ENCODE measurements at regions not wholly inside any gene's neighbourhood (a gene's known extent, or its start where the extent isn't known, plus 50 kb on each side); places are given as distances from the start of the nearest gene placed in this dataset.

- TF ChIP-seq POLR2A (IDR thresholded peaks at IDR 0.05) = no peak
- TF ChIP-seq CTCF (IDR thresholded peaks at IDR 0.05) = no peak
- H3K4me3 ChIP-seq (ENCODE audit: low read depth, poor library complexity, severe bottlenecking) = no peak overlapping the region
- intact Hi-C loops (cut with DNase I; ENCODE audit: low total_unique reads) = no loop called here
- no peak for DNase-seq (ENCODE audit: low spot score in 2 of 2)
- 86 to 89% methylated on average over 4 of the region's 4 CpGs for WGBS, 2 donors
Measured at GRCh38 chr4:60945641-60946040, 254.5 kb upstream of the ADGRL3 start.

- TF ChIP-seq CTCF (IDR thresholded peaks at IDR 0.05) (no peak), POLR2A (IDR thresholded peaks at IDR 0.05) (no peak)
- H3K4me3 ChIP-seq (ENCODE audit: low read depth, poor library complexity, severe bottlenecking) = no peak overlapping the region
- WGBS, 2 donors = 68 to 86% methylated on average over 1 of the region's 1 CpG
- intact Hi-C loops (cut with DNase I; ENCODE audit: low total_unique reads) = no loop called here
- no peak for DNase-seq (ENCODE audit: low spot score in 2 of 2)
Measured at GRCh38 chr4:60948008-60948407, 252.1 kb upstream of the ADGRL3 start.

- DNase-seq (ENCODE audit: low spot score in 2 of 2) = no peak
- WGBS, 2 donors = 75 to 78% methylated on average over 2 of the region's 2 CpGs
- intact Hi-C loops (cut with DNase I; ENCODE audit: low total_unique reads) = no loop called here
- H3K4me3 ChIP-seq (ENCODE audit: low read depth, poor library complexity, severe bottlenecking) = no peak overlapping the region
- TF ChIP-seq CTCF (IDR thresholded peaks at IDR 0.05) (no peak), POLR2A (IDR thresholded peaks at IDR 0.05) (no peak)
Measured at GRCh38 chr4:60952921-60953320, 247.2 kb upstream of the ADGRL3 start.

- no peak for DNase-seq (ENCODE audit: low spot score in 2 of 2)
- no peak overlapping the region for H3K4me3 ChIP-seq (ENCODE audit: low read depth, poor library complexity, severe bottlenecking)
- intact Hi-C loops (cut with DNase I; ENCODE audit: low total_unique reads) = no loop called here
- 60 to 67% methylated on average over 4 of the region's 4 CpGs for WGBS, 2 donors
- TF ChIP-seq CTCF (IDR thresholded peaks at IDR 0.05) (no peak), POLR2A (IDR thresholded peaks at IDR 0.05) (no peak)
Measured at GRCh38 chr4:60953826-60954225, 246.3 kb upstream of the ADGRL3 start.

- intact Hi-C loops (cut with DNase I; ENCODE audit: low total_unique reads) = no loop called here
- TF ChIP-seq CTCF (IDR thresholded peaks at IDR 0.05) = no peak
- no peak for DNase-seq (ENCODE audit: low spot score in 2 of 2)
- no peak overlapping the region for H3K4me3 ChIP-seq (ENCODE audit: low read depth, poor library complexity, severe bottlenecking)
- 83 to 90% methylated on average over 5 of the region's 5 CpGs for WGBS, 2 donors
Measured at GRCh38 chr4:60962286-60962685, 237.8 kb upstream of the ADGRL3 start.

- intact Hi-C loops (cut with DNase I; ENCODE audit: low total_unique reads) = no loop called here
- TF ChIP-seq CTCF (IDR thresholded peaks at IDR 0.05) (no peak), POLR2A (IDR thresholded peaks at IDR 0.05) (no peak)
- no peak overlapping the region for H3K4me3 ChIP-seq (ENCODE audit: low read depth, poor library complexity, severe bottlenecking)
- DNase-seq (ENCODE audit: low spot score in 2 of 2) = no peak
- WGBS, 2 donors = 80 to 82% methylated on average over 4 of the region's 4 CpGs
Measured at GRCh38 chr4:60981534-60981933, 218.6 kb upstream of the ADGRL3 start.

Measured in lower leg skin (tissue), 4 donors.